H1 (cell line): ENCODE measurements at regions not wholly inside any gene's neighbourhood (a gene's known extent, or its start where the extent isn't known, plus 50 kb on each side); places are given as distances from the start of the nearest gene placed in this dataset.

Source experiments
- EGR1 ChIP-seq: IDR thresholded peaks from 2 replicates; pipeline ENCODE4 v1.6.1; 2011; ENCODE audit warnings: low read depth, low read length, borderline replicate concordance
- EP300 ChIP-seq, 2 experiments: IDR thresholded peaks; 1 replicate in 1 of 2; 2 replicates in 1 of 2; pipeline ENCODE4 v1.6.1; 2011 to 2012; ENCODE audit warnings: low read depth in 2 of 2, low read length in 2 of 2, mild to moderate bottlenecking in 2 of 2, borderline replicate concordance in 1 of 2, inconsistent platforms in 1 of 2, moderate library complexity in 1 of 2
- EZH2 ChIP-seq: fragments of 200-600 bp; sonication (generic); IDR thresholded peaks from 2 replicates; pipeline ENCODE4 v1.7.1; 2012; ENCODE audit warnings: low read depth, mild to moderate bottlenecking, moderate library complexity, low read length, inconsistent platforms; ENCODE audit not compliant: severe bottlenecking
- SAP30 ChIP-seq: fragments of 300-600 bp; sonication (generic); IDR thresholded peaks from 2 replicates; pipeline ENCODE4 v1.7.1; 2012; ENCODE audit warnings: low read length, moderate library complexity, mild to moderate bottlenecking, inconsistent platforms; ENCODE audit not compliant: insufficient read depth, insufficient replicate concordance
- SIN3A ChIP-seq, 2 experiments: IDR thresholded peaks in 1 of 2; conservative IDR thresholded peaks in 1 of 2; 2 replicates each; pipeline ENCODE4 v1.6.1; 2011 to 2012; ENCODE audit warnings: low read length in 2 of 2, improper control_type of control experiment in 1 of 2, low read depth in 1 of 2, mild to moderate bottlenecking in 1 of 2
- TF ChIP-seq, protein P1 (sequence below): IDR thresholded peaks from 2 replicates; pipeline ENCODE4 v1.6.1; 2011; ENCODE audit warnings: low read depth, mild to moderate bottlenecking, low read length; ENCODE audit not compliant: insufficient read depth
- TF ChIP-seq, protein P2 (sequence below), 3 experiments: IDR thresholded peaks; 1 replicate in 2 of 3; 2 replicates in 1 of 3; pipeline versions ENCODE4 v1.5.1 to v1.6.1; 2011; ENCODE audit warnings: low read length in 3 of 3, mild to moderate bottlenecking in 3 of 3, inconsistent platforms in 2 of 3, low read depth in 1 of 3, moderate library complexity in 1 of 3; ENCODE audit not compliant: insufficient read depth in 1 of 3; ENCODE audit errors: control extremely low read depth in 1 of 3

DNA sequence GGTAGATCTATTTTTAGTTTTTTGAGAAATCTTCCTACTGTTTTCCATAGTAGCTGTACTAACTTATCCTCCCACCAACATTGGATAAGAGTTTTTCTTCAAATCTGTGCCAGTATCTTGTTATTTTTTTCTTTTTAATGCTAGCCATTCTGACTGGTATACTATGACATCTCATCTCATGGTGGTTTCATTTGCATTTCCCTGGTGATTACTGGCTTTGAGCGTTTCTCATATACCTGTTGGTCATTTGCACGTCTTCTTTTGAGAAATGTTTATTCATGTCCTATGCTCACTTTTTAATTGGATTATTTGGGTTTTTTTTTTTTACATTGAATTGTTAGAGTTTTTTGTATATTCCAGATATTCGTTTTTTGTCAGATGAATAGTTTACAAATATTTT, 398.1 kb downstream of the OCA2 start:
- TF ChIP-seq EP300 (IDR thresholded peaks at IDR 0.05; ENCODE audit: borderline replicate concordance in 1 of 2, low read depth in 2 of 2, low read length in 2 of 2) (no peak), SIN3A (conservative IDR thresholded peaks at IDR 0.05 in 1 of 2, IDR thresholded peaks at IDR 0.05 in 1 of 2; ENCODE audit: low read depth in 1 of 2, low read length in 2 of 2) (no peak), EZH2 (no peak), SAP30 (no peak), EGR1 (no peak)
- TF ChIP-seq, protein P1, sequence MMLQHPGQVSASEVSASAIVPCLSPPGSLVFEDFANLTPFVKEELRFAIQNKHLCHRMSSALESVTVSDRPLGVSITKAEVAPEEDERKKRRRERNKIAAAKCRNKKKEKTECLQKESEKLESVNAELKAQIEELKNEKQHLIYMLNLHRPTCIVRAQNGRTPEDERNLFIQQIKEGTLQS: no peak
- TF ChIP-seq, protein P2, sequence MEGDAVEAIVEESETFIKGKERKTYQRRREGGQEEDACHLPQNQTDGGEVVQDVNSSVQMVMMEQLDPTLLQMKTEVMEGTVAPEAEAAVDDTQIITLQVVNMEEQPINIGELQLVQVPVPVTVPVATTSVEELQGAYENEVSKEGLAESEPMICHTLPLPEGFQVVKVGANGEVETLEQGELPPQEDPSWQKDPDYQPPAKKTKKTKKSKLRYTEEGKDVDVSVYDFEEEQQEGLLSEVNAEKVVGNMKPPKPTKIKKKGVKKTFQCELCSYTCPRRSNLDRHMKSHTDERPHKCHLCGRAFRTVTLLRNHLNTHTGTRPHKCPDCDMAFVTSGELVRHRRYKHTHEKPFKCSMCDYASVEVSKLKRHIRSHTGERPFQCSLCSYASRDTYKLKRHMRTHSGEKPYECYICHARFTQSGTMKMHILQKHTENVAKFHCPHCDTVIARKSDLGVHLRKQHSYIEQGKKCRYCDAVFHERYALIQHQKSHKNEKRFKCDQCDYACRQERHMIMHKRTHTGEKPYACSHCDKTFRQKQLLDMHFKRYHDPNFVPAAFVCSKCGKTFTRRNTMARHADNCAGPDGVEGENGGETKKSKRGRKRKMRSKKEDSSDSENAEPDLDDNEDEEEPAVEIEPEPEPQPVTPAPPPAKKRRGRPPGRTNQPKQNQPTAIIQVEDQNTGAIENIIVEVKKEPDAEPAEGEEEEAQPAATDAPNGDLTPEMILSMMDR (IDR thresholded peaks at IDR 0.05; ENCODE audit: control extremely low read depth in 1 of 3, insufficient read depth in 1 of 3, low read depth in 1 of 3, low read length in 3 of 3): no peak
